MCF 10A (cell line): ENCODE measurements at regions not wholly inside any gene's neighbourhood (a gene's known extent, or its start where the extent isn't known, plus 50 kb on each side); places are given as distances from the start of the nearest gene placed in this dataset.

Experiments used
- BruUV-seq: library from RNA; stranded (reverse); fragments of 400-500 nt; replicated peaks from 2 replicates; lab custom pipeline; 2021; lab: Mats Ljungman, UMichigan
- CTCF ChIA-PET: fragments of 300-600 bp; sonication (Branson Sonifier 250); formaldehyde crosslinking; extraction: SDS; loops from one replicate; lab custom pipeline; 2021; ENCODE audit warnings: antibody characterized with exemption, inconsistent platforms; lab: Yijun Ruan, JAX
- POLR2A ChIA-PET: fragments of 300-600, 350-650 bp; sonication (Branson Sonifier 250); formaldehyde crosslinking; extraction: SDS; loops from one replicate; lab custom pipeline; 2020; ENCODE audit warnings: antibody characterized with exemption, inconsistent platforms; lab: Yijun Ruan, JAX
- DNase-seq: peaks from one replicate; pipeline ENCODE4 v3.0.0-alpha.2; 2018; ENCODE audit not compliant: unreplicated experiment
- H3K27ac Mint-ChIP-seq: one replicate; pipeline ENCODE4 v1.8.0; 2022; ENCODE audit warnings: mild to moderate bottlenecking, low read depth, mixed read lengths; ENCODE audit not compliant: unreplicated experiment
- H3K27me3 Mint-ChIP-seq: one replicate; pipeline ENCODE4 v1.8.0; 2022; ENCODE audit warnings: mixed read lengths; ENCODE audit not compliant: insufficient read depth, unreplicated experiment
- H3K36me3 Mint-ChIP-seq: one replicate; pipeline ENCODE4 v1.8.0; 2022; ENCODE audit warnings: mild to moderate bottlenecking, moderate library complexity, mixed read lengths; ENCODE audit not compliant: insufficient read depth, unreplicated experiment
- H3K4me1 Mint-ChIP-seq: one replicate; pipeline ENCODE4 v1.8.0; 2022; ENCODE audit warnings: mixed read lengths; ENCODE audit not compliant: insufficient read depth, unreplicated experiment
- H3K4me3 Mint-ChIP-seq: one replicate; pipeline ENCODE4 v1.8.0; 2022; ENCODE audit warnings: mild to moderate bottlenecking, moderate library complexity, mixed read lengths; ENCODE audit not compliant: unreplicated experiment
- H3K9me3 Mint-ChIP-seq: one replicate; pipeline ENCODE4 v1.8.0; 2022; ENCODE audit warnings: mixed read lengths; ENCODE audit not compliant: unreplicated experiment
- CTCF ChIP-seq: fragments of 200-600 bp; IDR thresholded peaks from one replicate; pipeline ENCODE4 v1.8.0; 2022; ENCODE audit warnings: antibody characterized with exemption, mild to moderate bottlenecking; ENCODE audit not compliant: unreplicated experiment
- intact Hi-C: fragments of 100-400 bp; cut with micrococcal nuclease; formaldehyde crosslinking; loops from 2 replicates; pipeline ENCODE4 v1.14.1; 2022

DNA sequence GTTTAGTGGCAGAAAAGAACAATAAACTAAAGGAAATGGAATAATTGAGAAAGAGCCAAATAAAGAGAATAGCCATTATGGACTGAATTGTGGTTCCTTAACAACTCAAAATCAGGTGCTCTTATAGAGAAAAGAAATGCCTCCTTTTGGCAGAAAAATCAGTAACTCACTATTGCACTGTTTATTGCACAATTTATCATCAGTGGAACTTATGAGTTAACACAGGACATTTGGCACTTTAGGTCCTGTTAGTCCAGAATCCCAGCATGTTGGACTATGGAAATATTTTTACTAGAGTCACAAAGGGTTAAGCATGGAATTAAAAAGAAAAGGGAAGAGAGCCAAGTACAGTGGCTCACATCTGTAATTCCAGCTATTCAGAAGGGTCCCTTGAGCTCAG, 53.8 kb upstream of the JMY start:
- no peaks in the 10 kb centered on the region for H3K9me3 Mint-ChIP-seq
- H3K4me3 Mint-ChIP-seq = no peak overlapping the region
- ChIA-PET POLR2A (interaction anchor here (1.5 kb wide), 1 partner anchor 10 kb away, joined by 5 read pairs; no protein-coding TSS in a partner anchor), CTCF (interaction anchor here (0.8 kb wide), 1 partner anchor 49 kb away, joined by 4 read pairs; no protein-coding TSS in a partner anchor)
- no TSS peak for BruUV-seq
- H3K27ac Mint-ChIP-seq = peak overlapping the region; percentile 49
- H3K4me1 Mint-ChIP-seq = peaks cover 11% of the 10 kb centered on the region
- no peak for TF ChIP-seq CTCF
- no peaks in the 10 kb centered on the region for H3K36me3 Mint-ChIP-seq
- no peaks in the 10 kb centered on the region for H3K27me3 Mint-ChIP-seq
- no peak for DNase-seq
- intact Hi-C loops = no loop called here

- Mint-ChIP-seq H3K27ac (no peak overlapping the region), H3K36me3 (no peaks in the 10 kb centered on the region), H3K27me3 (no peaks in the 10 kb centered on the region), H3K4me3 (no peak overlapping the region), H3K9me3 (no peaks in the 10 kb centered on the region), H3K4me1 (peaks cover 11% of the 10 kb centered on the region)
- intact Hi-C loops = no loop called here
- no peak for DNase-seq
- BruUV-seq = no TSS peak
- no peak for TF ChIP-seq CTCF
- ChIA-PET POLR2A (no interaction called here), CTCF (interaction anchor here (0.7 kb wide), 1 partner anchor 91 kb away, joined by 3 read pairs; no protein-coding TSS in a partner anchor)
These were observed 52.9 kb upstream of the JMY start for GRCh38 chr5:79183011-79183410.

- POLR2A ChIA-PET = no interaction called here
- CTCF ChIA-PET = no interaction called here
- Mint-ChIP-seq H3K4me1 (peaks cover 11% of the 10 kb centered on the region), H3K27me3 (no peaks in the 10 kb centered on the region), H3K9me3 (no peaks in the 10 kb centered on the region), H3K27ac (no peak overlapping the region), H3K4me3 (no peak overlapping the region), H3K36me3 (no peaks in the 10 kb centered on the region)
- intact Hi-C loops = no loop called here
- TF ChIP-seq CTCF = no peak
- BruUV-seq = no TSS peak
- DNase-seq = no peak
These were observed 52.3 kb upstream of the JMY start for GRCh38 chr5:79183617-79184016.

DNA sequence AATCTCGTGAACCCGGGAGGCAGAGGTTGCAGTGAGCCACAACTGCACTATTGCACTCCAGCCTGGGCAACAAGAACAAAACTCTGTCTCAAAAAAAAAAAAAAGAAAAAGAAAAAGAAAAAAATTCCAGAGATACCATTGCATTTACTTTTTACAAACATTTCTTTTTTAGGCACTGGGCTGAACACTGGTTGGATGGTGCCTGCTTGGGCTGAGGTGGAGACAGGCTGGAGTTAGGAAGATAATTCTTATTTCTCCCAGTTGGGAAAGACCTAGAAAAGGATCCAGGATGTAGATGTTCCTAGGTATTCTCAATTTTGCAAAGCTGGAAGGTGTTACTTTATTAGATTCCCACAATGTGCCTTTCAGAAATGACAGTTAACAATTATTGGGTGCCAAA, 49.9 kb upstream of the JMY start:
- intact Hi-C loops = no loop called here
- ChIA-PET CTCF (no interaction called here), POLR2A (no interaction called here)
- H3K4me3 Mint-ChIP-seq = no peak overlapping the region
- TF ChIP-seq CTCF = no peak
- BruUV-seq = no TSS peak
- no peaks in the 10 kb centered on the region for H3K36me3 Mint-ChIP-seq
- DNase-seq = no peak
- H3K9me3 Mint-ChIP-seq = no peaks in the 10 kb centered on the region
- H3K27ac Mint-ChIP-seq = no peak overlapping the region
- H3K27me3 Mint-ChIP-seq = no peaks in the 10 kb centered on the region
- H3K4me1 Mint-ChIP-seq = peaks cover 11% of the 10 kb centered on the region
